ENCODE measurements at regions not wholly inside any gene's neighbourhood (a gene's known extent, or its start where the extent isn't known, plus 50 kb on each side); places are given as distances from the start of the nearest gene placed in this dataset.
"Not testable (repeated sequence)": the region's sequence is repeated elsewhere in the genome, so short reads cannot be mapped to it uniquely, and the experiment has no call there.

- Histone ChIP-seq H3K4me3 (no peak overlapping the region), H3K4me1 (no peaks in the 10 kb centered on the region), H4K20me1 (no peaks in the 10 kb centered on the region), H3K27ac (no peak overlapping the region), H3K27me3 (no peaks in the 10 kb centered on the region), H3K36me3 (no peaks in the 10 kb centered on the region), H3K4me2 (no peak overlapping the region), H3K9me3 (no peaks in the 10 kb centered on the region), H3K9ac (no peak overlapping the region)
- no peak for TF ChIP-seq Cebpa-rat (IDR thresholded peaks at IDR 0.05)
These were observed 343.4 kb downstream of the HHIPL2 start for GRCh38 chr1:222204475-222204874.

GRCh38 chr1:222202831-222203230 is 345.1 kb downstream of the HHIPL2 start:
- no peak overlapping the region for H3K4me3 ChIP-seq
- no peaks in the 10 kb centered on the region for H3K36me3 ChIP-seq
- no peak overlapping the region for H3K9ac ChIP-seq
- H3K27me3 ChIP-seq: no peaks in the 10 kb centered on the region
- H3K4me2 ChIP-seq: no peak overlapping the region
- H3K9me3 ChIP-seq: no peaks in the 10 kb centered on the region
- H3K4me1 ChIP-seq: no peaks in the 10 kb centered on the region
- TF ChIP-seq Cebpa-rat (IDR thresholded peaks at IDR 0.05): no peak
- no peak overlapping the region for H3K27ac ChIP-seq
- H4K20me1 ChIP-seq: no peaks in the 10 kb centered on the region

- H4K20me1 ChIP-seq: no peaks in the 10 kb centered on the region
- H3K36me3 ChIP-seq: no peaks in the 10 kb centered on the region
- H3K9me3 ChIP-seq: no peaks in the 10 kb centered on the region
- no peaks in the 10 kb centered on the region for H3K4me1 ChIP-seq
- H3K4me2 ChIP-seq: no peak overlapping the region
- no peak overlapping the region for H3K9ac ChIP-seq
- no peak for TF ChIP-seq Cebpa-rat (IDR thresholded peaks at IDR 0.05)
- no peaks in the 10 kb centered on the region for H3K27me3 ChIP-seq
- no peak overlapping the region for H3K27ac ChIP-seq
- H3K4me3 ChIP-seq: no peak overlapping the region
These were observed 351.2 kb downstream of the HHIPL2 start for GRCh38 chr1:222196736-222197135.

GRCh38 chr1:222196288-222196687 is 351.6 kb downstream of the HHIPL2 start:
- Histone ChIP-seq H3K4me1 (no peaks in the 10 kb centered on the region), H3K4me2 (no peak overlapping the region), H3K27ac (no peak overlapping the region), H3K36me3 (no peaks in the 10 kb centered on the region), H3K27me3 (no peaks in the 10 kb centered on the region), H3K9ac (no peak overlapping the region), H4K20me1 (no peaks in the 10 kb centered on the region), H3K9me3 (no peaks in the 10 kb centered on the region), H3K4me3 (no peak overlapping the region)
- no peak for TF ChIP-seq Cebpa-rat (IDR thresholded peaks at IDR 0.05)

GRCh38 chr1:222195857-222196256 is 352.0 kb downstream of the HHIPL2 start:
- Histone ChIP-seq H3K27ac (no peak overlapping the region), H4K20me1 (no peaks in the 10 kb centered on the region), H3K9ac (no peak overlapping the region), H3K4me2 (no peak overlapping the region), H3K4me3 (no peak overlapping the region), H3K4me1 (no peaks in the 10 kb centered on the region), H3K9me3 (no peaks in the 10 kb centered on the region), H3K27me3 (no peaks in the 10 kb centered on the region), H3K36me3 (no peaks in the 10 kb centered on the region)
- TF ChIP-seq Cebpa-rat (IDR thresholded peaks at IDR 0.05): no peak

- Histone ChIP-seq H3K27ac (no peak overlapping the region), H4K20me1 (no peaks in the 10 kb centered on the region), H3K4me2 (no peak overlapping the region), H3K27me3 (no peaks in the 10 kb centered on the region), H3K9ac (no peak overlapping the region), H3K4me1 (no peaks in the 10 kb centered on the region), H3K4me3 (no peak overlapping the region), H3K36me3 (no peaks in the 10 kb centered on the region), H3K9me3 (no peaks in the 10 kb centered on the region)
- TF ChIP-seq Cebpa-rat (IDR thresholded peaks at IDR 0.05): no peak
These were observed 358.7 kb downstream of the HHIPL2 start for GRCh38 chr1:222189218-222189617.

GRCh38 chr1:222187566-222188332 is 360.2 kb downstream of the HHIPL2 start:
- no peaks in the 10 kb centered on the region for H4K20me1 ChIP-seq
- no peak for TF ChIP-seq Cebpa-rat (IDR thresholded peaks at IDR 0.05)
- H3K4me1 ChIP-seq: no peaks in the 10 kb centered on the region
- H3K4me2 ChIP-seq: no peak overlapping the region
- no peak overlapping the region for H3K9ac ChIP-seq
- H3K27ac ChIP-seq: no peak overlapping the region
- no peaks in the 10 kb centered on the region for H3K36me3 ChIP-seq
- H3K9me3 ChIP-seq: no peaks in the 10 kb centered on the region
- no peak overlapping the region for H3K4me3 ChIP-seq
- no peaks in the 10 kb centered on the region for H3K27me3 ChIP-seq

GRCh38 chr1:222182641-222183040 is 365.3 kb downstream of the HHIPL2 start:
- Histone ChIP-seq H3K27ac (no peak overlapping the region), H3K27me3 (no peaks in the 10 kb centered on the region), H3K4me2 (no peak overlapping the region), H3K9me3 (no peaks in the 10 kb centered on the region), H3K4me3 (no peak overlapping the region), H4K20me1 (no peaks in the 10 kb centered on the region), H3K36me3 (no peaks in the 10 kb centered on the region), H3K9ac (no peak overlapping the region), H3K4me1 (no peaks in the 10 kb centered on the region)
- TF ChIP-seq Cebpa-rat (IDR thresholded peaks at IDR 0.05): no peak

- Histone ChIP-seq H3K4me3 (no peak overlapping the region), H3K9ac (no peak overlapping the region), H3K9me3 (no peaks in the 10 kb centered on the region), H3K27ac (no peak overlapping the region), H3K27me3 (no peaks in the 10 kb centered on the region), H3K36me3 (no peaks in the 10 kb centered on the region), H3K4me2 (no peak overlapping the region), H3K4me1 (no peaks in the 10 kb centered on the region), H4K20me1 (no peaks in the 10 kb centered on the region)
- TF ChIP-seq Cebpa-rat (IDR thresholded peaks at IDR 0.05): no peak
These were observed 366.7 kb downstream of the HHIPL2 start for GRCh38 chr1:222181191-222181590.

GRCh38 chr1:222177496-222177895 is 370.4 kb downstream of the HHIPL2 start:
- not testable (repeated sequence) for H3K9ac ChIP-seq, H3K9me3 ChIP-seq, H4K20me1 ChIP-seq, H3K27me3 ChIP-seq, H3K4me1 ChIP-seq, H3K27ac ChIP-seq, H3K36me3 ChIP-seq, H3K4me2 ChIP-seq, H3K4me3 ChIP-seq

GRCh38 chr1:222171005-222171404 is 376.9 kb downstream of the HHIPL2 start:
- Histone ChIP-seq H3K27me3 (no peaks in the 10 kb centered on the region), H3K36me3 (no peaks in the 10 kb centered on the region), H3K4me2 (no peak overlapping the region), H3K4me1 (no peaks in the 10 kb centered on the region), H3K9ac (no peak overlapping the region), H3K9me3 (peaks cover 12% of the 10 kb centered on the region; the same call in 1 of the 2 replicates), H3K27ac (no peak overlapping the region), H4K20me1 (no peaks in the 10 kb centered on the region), H3K4me3 (no peak overlapping the region)
- TF ChIP-seq Cebpa-rat (IDR thresholded peaks at IDR 0.05): no peak

Measured in BLaER1 (cell line).